SIG-M5 treated with dmso at 0.1 percent for 504 hours (cell line): ENCODE measurements at regions not wholly inside any gene's neighbourhood (a gene's known extent, or its start where the extent isn't known, plus 50 kb on each side); places are given as distances from the start of the nearest gene placed in this dataset.

ENCODE experiments used
- DNase-seq: peaks from one replicate; lab custom pipeline; 2025; ENCODE audit not compliant: unreplicated experiment; lab: John Stamatoyannopoulos, UW

GRCh38 chr2:60652832-60653340, 99.4 kb upstream of the BCL11A start:
- DNase-seq = no peak

GRCh38 chr2:60657673-60658072, 98.4 kb upstream of the PAPOLG start:
- no peak for DNase-seq

- DNase-seq = no peak
Observed at GRCh38 chr2:60659026-60659425, 97.0 kb upstream of the PAPOLG start.

GRCh38 chr2:60661073-60661738, 94.9 kb upstream of the PAPOLG start:
- peak; percentile 85 for DNase-seq

GRCh38 chr2:60662781-60663180, 93.3 kb upstream of the PAPOLG start:
- DNase-seq = peak; percentile 53

- no peak for DNase-seq
Observed at GRCh38 chr2:60671966-60672365, 84.1 kb upstream of the PAPOLG start.

- DNase-seq = peak; percentile 74
Observed at GRCh38 chr2:60674524-60675165, 81.4 kb upstream of the PAPOLG start.

- no peak for DNase-seq
Observed at GRCh38 chr2:60675301-60675700, 80.8 kb upstream of the PAPOLG start.

- DNase-seq = peak; percentile 86
Observed at GRCh38 chr2:60676706-60677330, 79.2 kb upstream of the PAPOLG start.

GRCh38 chr2:60677356-60677755, 78.7 kb upstream of the PAPOLG start:
- no peak for DNase-seq

- DNase-seq = no peak
Observed at GRCh38 chr2:60678551-60678950, 77.5 kb upstream of the PAPOLG start.

- DNase-seq = no peak
Observed at GRCh38 chr2:60679036-60679780, 76.9 kb upstream of the PAPOLG start.

- DNase-seq = no peak
Observed at GRCh38 chr2:60693551-60693950, 62.5 kb upstream of the PAPOLG start.

- DNase-seq = no peak
Observed at GRCh38 chr2:60695793-60696192, 60.3 kb upstream of the PAPOLG start.

GRCh38 chr2:60699617-60700016, 56.5 kb upstream of the PAPOLG start:
- peak; percentile 66 for DNase-seq

- DNase-seq = no peak
Observed at GRCh38 chr2:60706021-60706420, 50.0 kb upstream of the PAPOLG start.
